ENCODE measurements at regions not wholly inside any gene's neighbourhood (a gene's known extent, or its start where the extent isn't known, plus 50 kb on each side); places are given as distances from the start of the nearest gene placed in this dataset.

- no peaks in the 10 kb centered on the region for H3K27me3 Mint-ChIP-seq
- no peaks in the 10 kb centered on the region for H3K36me3 Mint-ChIP-seq (ENCODE audit: insufficient read depth)
- H3K4me3 Mint-ChIP-seq = no peak overlapping the region
- no peaks in the 10 kb centered on the region for H3K9me3 Mint-ChIP-seq
- no peaks in the 10 kb centered on the region for H3K4me1 Mint-ChIP-seq
- DNase-seq (ENCODE audit: low spot score in 2 of 2) (no peak), ATAC-seq (replicated peaks; ENCODE audit: extremely low read depth, poor library complexity, severe bottlenecking) (no peak)
- H3K27ac Mint-ChIP-seq (ENCODE audit: low read depth) = no peak overlapping the region
These were observed 54.9 kb upstream of the NUDT4 start for GRCh38 chr12:93322784-93323183.

DNA sequence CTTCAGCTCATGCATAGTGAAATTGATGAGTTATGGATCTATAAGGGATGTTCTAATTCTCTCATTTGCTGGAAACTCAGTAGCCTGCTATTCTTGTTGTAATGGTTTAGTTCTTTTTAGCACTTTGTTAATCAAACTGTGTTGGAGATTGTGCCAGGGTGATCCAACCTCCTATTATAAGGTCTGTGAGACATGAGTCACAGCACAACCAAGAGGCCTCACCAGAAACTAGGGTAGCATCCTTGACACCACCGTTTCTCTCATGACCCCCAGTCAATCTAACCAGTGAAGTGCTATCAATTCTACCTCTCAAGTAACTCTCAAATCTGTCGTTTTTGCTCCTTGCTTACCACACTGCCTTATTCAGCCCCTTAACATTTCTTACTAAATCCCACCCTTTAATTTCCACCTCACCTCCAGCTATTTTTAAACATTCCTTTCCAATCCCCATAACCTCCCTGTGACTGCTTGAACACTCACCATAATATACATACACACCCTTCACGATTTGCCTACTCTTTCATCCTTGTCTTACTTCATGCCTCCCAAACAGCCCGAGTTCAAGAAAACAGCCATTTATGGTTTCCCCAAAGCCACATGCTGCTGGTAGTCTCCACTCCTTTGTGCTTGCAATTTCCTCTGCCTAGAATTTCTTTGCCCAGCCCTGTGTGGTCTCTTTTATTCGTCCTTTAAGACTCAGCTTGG, 53.9 kb upstream of the NUDT4 start:
- DNase-seq (ENCODE audit: low spot score in 2 of 2) (no peak), ATAC-seq (replicated peaks; ENCODE audit: extremely low read depth, poor library complexity, severe bottlenecking) (no peak)
- H3K9me3 Mint-ChIP-seq = no peaks in the 10 kb centered on the region
- H3K36me3 Mint-ChIP-seq (ENCODE audit: insufficient read depth) = no peaks in the 10 kb centered on the region
- H3K4me1 Mint-ChIP-seq = no peaks in the 10 kb centered on the region
- H3K27ac Mint-ChIP-seq (ENCODE audit: low read depth) = no peak overlapping the region
- H3K4me3 Mint-ChIP-seq = no peak overlapping the region
- no peaks in the 10 kb centered on the region for H3K27me3 Mint-ChIP-seq

DNA sequence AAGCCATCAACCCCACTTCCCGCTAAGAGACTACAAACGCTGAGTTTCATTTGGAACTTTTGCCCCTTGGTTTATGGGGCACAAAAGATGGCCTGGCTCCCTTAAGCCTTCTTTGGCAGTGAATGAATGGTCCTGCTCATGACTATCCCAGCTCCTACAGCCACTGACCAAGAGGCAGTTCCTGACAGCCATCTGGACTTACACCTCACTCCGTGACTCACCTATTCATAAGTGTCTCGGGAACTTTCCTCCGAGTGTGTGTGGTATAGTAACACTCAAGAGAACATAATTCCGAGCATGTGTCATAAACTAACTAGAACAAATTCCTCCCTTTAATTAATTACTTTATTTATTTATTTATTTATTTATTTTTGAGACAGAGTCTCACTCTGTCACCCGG, 51.9 kb upstream of the NUDT4 start:
- Mint-ChIP-seq H3K27me3 (no peaks in the 10 kb centered on the region), H3K36me3 (ENCODE audit: insufficient read depth) (no peaks in the 10 kb centered on the region), H3K4me1 (no peaks in the 10 kb centered on the region), H3K27ac (ENCODE audit: low read depth) (no peak overlapping the region), H3K4me3 (no peak overlapping the region), H3K9me3 (no peaks in the 10 kb centered on the region)
- DNase-seq (ENCODE audit: low spot score in 2 of 2) (no peak), ATAC-seq (replicated peaks; ENCODE audit: extremely low read depth, poor library complexity, severe bottlenecking) (no peak)

All from central memory CD8-positive, alpha-beta T cell (primary cell).